ENCODE measurements at regions not wholly inside any gene's neighbourhood (a gene's known extent, or its start where the extent isn't known, plus 50 kb on each side); places are given as distances from the start of the nearest gene placed in this dataset.

DNA sequence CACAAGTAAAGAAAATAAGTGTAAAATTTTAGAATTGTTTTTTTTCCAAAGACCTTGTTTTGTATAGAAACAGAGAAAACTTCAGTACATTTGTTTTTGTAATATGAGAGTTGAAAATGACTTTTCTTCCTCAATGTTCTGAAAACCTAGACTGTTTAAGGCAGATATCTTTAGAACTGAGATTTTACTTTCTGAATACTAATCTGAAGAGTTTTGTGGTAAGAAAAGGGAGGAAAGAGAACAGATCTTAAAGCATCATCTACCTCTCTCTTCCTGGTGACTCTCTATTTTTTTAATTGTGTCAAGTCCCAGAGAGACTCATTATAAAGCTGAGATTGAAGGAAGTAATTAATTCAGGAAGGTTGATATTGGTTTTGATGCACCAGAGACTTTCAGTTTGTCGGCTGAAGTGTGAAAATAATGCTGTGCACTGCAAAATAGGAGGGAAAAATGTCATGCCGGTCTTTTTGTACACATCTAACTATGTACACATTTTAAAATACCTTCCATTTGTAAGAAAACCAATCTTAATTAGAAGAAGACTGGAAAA is 142.1 kb upstream of the NAALADL2 start:
- Histone ChIP-seq H3K9me3 (ENCODE audit: control insufficient read depth, insufficient read depth, low read depth, low read length) (no peaks in the 10 kb centered on the region), H3K4me3 (ENCODE audit: low read depth, low read length) (no peak overlapping the region), H3K4me1 (ENCODE audit: control insufficient read depth, insufficient read depth, low read length) (no peaks in the 10 kb centered on the region), H3K36me3 (ENCODE audit: control insufficient read depth in 2 of 2, insufficient read depth in 1 of 2, low read length in 2 of 2) (no peaks in the 10 kb centered on the region), H3K27ac (ENCODE audit: extremely low read depth, low read depth, low read length) (no peak overlapping the region)
- CTCF ChIA-PET, result no interaction called here
- POLR2A ChIA-PET, result no interaction called here
- TF ChIP-seq ZNF501 (tag by site-specific recombination; IDR thresholded peaks at IDR 0.05) (no peak), ZNF391 (tag by site-specific recombination; IDR thresholded peaks at IDR 0.05; ENCODE audit: borderline replicate concordance, low read depth) (no peak), ZNF610 (tag by site-specific recombination; IDR thresholded peaks at IDR 0.05; ENCODE audit: borderline replicate concordance) (no peak), ZNF19 (tag by site-specific recombination; IDR thresholded peaks at IDR 0.05; ENCODE audit: low read depth) (no peak), ZNF768 (tag by site-specific recombination; IDR thresholded peaks at IDR 0.05) (no peak), ZNF548 (tag by site-specific recombination; IDR thresholded peaks at IDR 0.05) (no peak), ZNF112 (tag by site-specific recombination; IDR thresholded peaks at IDR 0.05) (no peak), ZNF202 (tag by site-specific recombination; IDR thresholded peaks at IDR 0.05; ENCODE audit: borderline replicate concordance) (no peak), REPIN1 (tag by site-specific recombination; IDR thresholded peaks at IDR 0.05; ENCODE audit: low read depth) (no peak), ZBTB17 (tag by site-specific recombination; IDR thresholded peaks at IDR 0.05) (no peak), GLI2 (tag by site-specific recombination; IDR thresholded peaks at IDR 0.05; ENCODE audit: borderline replicate concordance, low read depth) (no peak), ZNF302 (tag by site-specific recombination; IDR thresholded peaks at IDR 0.05; ENCODE audit: low read depth) (no peak), HOXC10 (CRISPR knock-in tag; IDR thresholded peaks at IDR 0.05) (no peak)
- TF ChIP-seq, protein P1, sequence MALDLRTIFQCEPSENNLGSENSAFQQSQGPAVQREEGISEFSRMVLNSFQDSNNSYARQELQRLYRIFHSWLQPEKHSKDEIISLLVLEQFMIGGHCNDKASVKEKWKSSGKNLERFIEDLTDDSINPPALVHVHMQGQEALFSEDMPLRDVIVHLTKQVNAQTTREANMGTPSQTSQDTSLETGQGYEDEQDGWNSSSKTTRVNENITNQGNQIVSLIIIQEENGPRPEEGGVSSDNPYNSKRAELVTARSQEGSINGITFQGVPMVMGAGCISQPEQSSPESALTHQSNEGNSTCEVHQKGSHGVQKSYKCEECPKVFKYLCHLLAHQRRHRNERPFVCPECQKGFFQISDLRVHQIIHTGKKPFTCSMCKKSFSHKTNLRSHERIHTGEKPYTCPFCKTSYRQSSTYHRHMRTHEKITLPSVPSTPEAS (tag by site-specific recombination; IDR thresholded peaks at IDR 0.05), result no peak
- TF ChIP-seq, protein P2, sequence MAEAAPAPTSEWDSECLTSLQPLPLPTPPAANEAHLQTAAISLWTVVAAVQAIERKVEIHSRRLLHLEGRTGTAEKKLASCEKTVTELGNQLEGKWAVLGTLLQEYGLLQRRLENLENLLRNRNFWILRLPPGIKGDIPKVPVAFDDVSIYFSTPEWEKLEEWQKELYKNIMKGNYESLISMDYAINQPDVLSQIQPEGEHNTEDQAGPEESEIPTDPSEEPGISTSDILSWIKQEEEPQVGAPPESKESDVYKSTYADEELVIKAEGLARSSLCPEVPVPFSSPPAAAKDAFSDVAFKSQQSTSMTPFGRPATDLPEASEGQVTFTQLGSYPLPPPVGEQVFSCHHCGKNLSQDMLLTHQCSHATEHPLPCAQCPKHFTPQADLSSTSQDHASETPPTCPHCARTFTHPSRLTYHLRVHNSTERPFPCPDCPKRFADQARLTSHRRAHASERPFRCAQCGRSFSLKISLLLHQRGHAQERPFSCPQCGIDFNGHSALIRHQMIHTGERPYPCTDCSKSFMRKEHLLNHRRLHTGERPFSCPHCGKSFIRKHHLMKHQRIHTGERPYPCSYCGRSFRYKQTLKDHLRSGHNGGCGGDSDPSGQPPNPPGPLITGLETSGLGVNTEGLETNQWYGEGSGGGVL (tag by site-specific recombination; IDR thresholded peaks at IDR 0.05), result no peak
- TF ChIP-seq, protein P3, sequence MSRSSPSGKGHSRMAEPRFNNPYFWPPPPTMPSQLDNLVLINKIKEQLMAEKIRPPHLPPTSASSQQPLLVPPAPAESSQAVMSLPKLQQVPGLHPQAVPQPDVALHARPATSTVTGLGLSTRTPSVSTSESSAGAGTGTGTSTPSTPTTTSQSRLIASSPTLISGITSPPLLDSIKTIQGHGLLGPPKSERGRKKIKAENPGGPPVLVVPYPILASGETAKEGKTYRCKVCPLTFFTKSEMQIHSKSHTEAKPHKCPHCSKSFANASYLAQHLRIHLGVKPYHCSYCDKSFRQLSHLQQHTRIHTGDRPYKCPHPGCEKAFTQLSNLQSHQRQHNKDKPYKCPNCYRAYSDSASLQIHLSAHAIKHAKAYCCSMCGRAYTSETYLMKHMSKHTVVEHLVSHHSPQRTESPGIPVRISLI (tag by site-specific recombination; IDR thresholded peaks at IDR 0.05), result no peak
- TF ChIP-seq, protein P4, sequence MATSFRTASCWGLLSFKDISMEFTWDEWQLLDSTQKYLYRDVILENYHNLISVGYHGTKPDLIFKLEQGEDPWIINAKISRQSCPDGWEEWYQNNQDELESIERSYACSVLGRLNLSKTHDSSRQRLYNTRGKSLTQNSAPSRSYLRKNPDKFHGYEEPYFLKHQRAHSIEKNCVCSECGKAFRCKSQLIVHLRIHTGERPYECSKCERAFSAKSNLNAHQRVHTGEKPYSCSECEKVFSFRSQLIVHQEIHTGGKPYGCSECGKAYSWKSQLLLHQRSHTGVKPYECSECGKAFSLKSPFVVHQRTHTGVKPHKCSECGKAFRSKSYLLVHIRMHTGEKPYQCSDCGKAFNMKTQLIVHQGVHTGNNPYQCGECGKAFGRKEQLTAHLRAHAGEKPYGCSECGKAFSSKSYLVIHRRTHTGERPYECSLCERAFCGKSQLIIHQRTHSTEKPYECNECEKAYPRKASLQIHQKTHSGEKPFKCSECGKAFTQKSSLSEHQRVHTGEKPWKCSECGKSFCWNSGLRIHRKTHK (tag by site-specific recombination; IDR thresholded peaks at IDR 0.05), result no peak
- TF ChIP-seq, protein P5, sequence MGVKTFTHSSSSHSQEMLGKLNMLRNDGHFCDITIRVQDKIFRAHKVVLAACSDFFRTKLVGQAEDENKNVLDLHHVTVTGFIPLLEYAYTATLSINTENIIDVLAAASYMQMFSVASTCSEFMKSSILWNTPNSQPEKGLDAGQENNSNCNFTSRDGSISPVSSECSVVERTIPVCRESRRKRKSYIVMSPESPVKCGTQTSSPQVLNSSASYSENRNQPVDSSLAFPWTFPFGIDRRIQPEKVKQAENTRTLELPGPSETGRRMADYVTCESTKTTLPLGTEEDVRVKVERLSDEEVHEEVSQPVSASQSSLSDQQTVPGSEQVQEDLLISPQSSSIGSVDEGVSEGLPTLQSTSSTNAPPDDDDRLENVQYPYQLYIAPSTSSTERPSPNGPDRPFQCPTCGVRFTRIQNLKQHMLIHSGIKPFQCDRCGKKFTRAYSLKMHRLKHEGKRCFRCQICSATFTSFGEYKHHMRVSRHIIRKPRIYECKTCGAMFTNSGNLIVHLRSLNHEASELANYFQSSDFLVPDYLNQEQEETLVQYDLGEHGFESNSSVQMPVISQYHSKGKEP (tag by site-specific recombination; IDR thresholded peaks at IDR 0.05), result no peak

DNA sequence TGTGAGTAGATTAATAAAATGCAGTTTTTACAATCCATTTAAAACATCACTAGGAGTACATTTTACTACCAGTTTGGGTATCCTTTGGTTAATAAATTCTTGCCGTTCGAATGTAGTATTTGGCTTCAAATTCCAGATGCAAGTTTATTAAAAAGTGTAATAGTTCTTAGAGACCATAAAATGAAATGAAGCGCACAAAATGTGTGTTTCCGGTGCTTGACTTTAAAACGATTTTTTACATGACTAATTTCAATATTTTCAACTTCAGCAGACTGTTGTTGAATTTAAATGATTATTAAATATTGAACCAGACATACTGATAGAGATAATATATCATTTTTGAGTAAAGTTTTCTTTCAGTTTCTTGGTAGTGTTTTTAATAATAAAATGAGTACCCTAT is 138.4 kb upstream of the NAALADL2 start:
- H3K36me3 ChIP-seq (ENCODE audit: control insufficient read depth in 2 of 2, insufficient read depth in 1 of 2, low read length in 2 of 2), result no peaks in the 10 kb centered on the region
- TF ChIP-seq ZNF19 (tag by site-specific recombination; IDR thresholded peaks at IDR 0.05; ENCODE audit: low read depth), result no peak
- TF ChIP-seq, protein P6, sequence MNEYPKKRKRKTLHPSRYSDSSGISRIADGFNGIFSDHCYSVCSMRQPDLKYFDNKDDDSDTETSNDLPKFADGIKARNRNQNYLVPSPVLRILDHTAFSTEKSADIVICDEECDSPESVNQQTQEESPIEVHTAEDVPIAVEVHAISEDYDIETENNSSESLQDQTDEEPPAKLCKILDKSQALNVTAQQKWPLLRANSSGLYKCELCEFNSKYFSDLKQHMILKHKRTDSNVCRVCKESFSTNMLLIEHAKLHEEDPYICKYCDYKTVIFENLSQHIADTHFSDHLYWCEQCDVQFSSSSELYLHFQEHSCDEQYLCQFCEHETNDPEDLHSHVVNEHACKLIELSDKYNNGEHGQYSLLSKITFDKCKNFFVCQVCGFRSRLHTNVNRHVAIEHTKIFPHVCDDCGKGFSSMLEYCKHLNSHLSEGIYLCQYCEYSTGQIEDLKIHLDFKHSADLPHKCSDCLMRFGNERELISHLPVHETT (tag by site-specific recombination; IDR thresholded peaks at IDR 0.05), result no peak
- ChIA-PET POLR2A (no interaction called here), CTCF (interaction anchor here (0.6 kb wide), 1 partner anchor 1589 kb away, joined by 3 read pairs; no protein-coding TSS in a partner anchor)
- H3K4me1 ChIP-seq (ENCODE audit: control insufficient read depth, insufficient read depth, low read length), result no peaks in the 10 kb centered on the region
- H3K9me3 ChIP-seq (ENCODE audit: control insufficient read depth, insufficient read depth, low read depth, low read length), result no peaks in the 10 kb centered on the region
- no peak overlapping the region for H3K4me3 ChIP-seq (ENCODE audit: low read depth, low read length)
- no peak overlapping the region for H3K27ac ChIP-seq (ENCODE audit: extremely low read depth, low read depth, low read length)

All from HEK293 (cell line).